AML-193 (cell line): ENCODE measurements at regions not wholly inside any gene's neighbourhood (a gene's known extent, or its start where the extent isn't known, plus 50 kb on each side); places are given as distances from the start of the nearest gene placed in this dataset.
"Not testable (repeated sequence)": the region's sequence is repeated elsewhere in the genome, so short reads cannot be mapped to it uniquely, and the experiment has no call there.

Source experiments
- DNase-seq, 2 experiments: peaks; one replicate each; lab custom pipeline; 2025; lab: John Stamatoyannopoulos, UW

DNA sequence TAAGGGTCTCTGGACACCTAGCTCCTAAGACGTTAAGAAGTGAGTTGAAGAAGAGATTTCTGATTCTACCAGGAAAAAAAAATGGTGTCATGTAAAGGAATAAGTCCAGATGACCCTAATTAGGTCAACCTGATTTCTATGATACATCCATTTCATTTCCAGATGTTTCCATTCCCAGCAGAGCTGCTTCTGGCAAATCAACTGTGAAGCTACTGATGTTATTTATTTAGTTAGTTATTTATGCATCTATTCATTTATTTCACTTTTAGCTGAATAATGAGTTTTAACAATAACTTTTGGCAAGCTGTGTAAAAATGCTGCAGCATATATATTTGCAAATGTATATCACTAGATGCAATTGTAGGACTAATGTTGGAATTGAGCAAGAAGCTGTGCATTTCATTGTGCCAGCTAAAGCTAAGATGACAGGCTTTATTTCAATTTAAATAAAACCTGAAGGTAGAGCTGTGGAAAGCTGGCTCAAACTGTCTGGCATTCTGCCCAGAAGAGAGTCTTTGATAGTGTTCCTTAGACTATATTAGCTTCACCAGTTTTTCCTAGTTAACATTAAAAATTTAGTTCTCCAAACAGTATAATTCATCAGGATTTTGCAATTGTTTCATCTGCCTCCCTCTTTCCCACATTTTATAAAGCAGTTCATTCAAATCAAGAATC, 1164.4 kb upstream of the ADGRL4 start:
- DNase-seq = no peak

DNA sequence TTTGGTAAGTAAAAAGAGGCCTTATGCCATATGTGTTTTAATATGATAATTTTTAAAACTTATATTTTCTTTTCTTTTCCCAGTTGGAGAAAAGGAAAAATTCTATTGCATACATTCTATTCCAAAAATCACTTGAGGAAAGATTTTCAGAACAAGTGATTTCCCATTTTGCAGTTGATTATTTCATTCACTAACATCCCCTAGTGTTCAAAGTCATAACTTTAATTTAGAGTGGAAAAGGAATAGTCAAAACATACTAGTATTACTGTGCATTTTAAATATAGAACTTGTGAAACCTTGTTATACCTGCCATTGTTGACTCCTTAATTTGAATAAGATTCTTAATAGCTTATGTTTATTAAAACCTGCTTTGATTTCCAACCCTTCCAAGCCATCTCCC, 1157.6 kb upstream of the ADGRL4 start:
- no peak for DNase-seq

DNA sequence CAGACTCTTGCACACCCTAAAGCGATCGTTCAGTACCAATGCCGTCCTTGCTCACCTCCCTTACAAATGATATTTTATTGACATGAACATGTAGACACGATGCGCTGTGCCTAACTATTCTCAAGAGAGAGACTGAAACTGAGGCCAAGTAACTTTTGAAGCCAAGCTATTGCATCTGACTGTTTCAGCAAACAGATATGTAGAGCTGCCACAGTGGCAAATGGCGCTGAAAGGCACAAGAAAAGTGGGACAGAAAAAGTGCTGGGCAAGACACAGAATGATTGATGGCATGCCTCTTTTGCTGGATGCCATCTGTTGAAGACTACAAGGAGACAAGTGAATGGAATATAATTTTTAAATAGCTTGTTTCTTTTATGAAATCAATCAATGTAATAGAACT, 1157.2 kb upstream of the ADGRL4 start:
- DNase-seq = no peak

DNA sequence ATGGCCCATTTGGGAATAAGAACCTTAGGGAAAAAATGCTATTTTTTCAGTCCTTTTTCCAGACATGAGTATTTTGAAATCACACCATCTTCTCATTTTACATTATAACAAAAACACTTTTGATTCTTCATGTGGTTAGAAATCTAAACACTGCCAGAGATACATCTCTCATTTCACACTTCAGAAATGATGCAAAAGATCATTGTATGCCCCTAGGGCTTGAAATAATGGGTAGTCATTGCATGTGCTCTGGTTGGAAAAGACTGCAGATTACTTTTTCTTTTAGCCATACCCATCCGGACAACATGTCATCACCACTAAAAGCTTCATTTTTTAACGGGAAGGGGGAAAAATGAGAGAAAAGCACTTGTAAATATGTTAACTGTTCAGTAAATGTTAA, 1152.2 kb upstream of the ADGRL4 start:
- DNase-seq = no peak

DNA sequence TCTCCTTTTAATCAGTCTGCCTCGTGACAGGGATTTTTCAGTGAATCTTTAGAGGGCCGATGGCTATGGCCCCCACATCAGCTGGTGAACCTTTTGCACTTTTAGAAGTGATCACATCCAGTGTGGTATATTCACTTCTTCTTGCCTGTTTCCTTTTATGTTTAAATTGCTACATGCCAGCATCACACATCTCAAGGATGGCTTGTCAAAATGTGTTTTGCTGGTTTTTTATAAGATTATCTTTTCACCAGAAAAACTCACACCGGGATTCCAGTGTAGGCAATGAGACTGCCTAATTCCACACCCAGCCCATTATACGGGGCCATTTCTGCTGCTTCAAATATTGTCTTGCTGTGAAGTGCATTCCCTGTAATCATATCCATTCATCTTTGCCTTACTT, 1151.7 kb upstream of the ADGRL4 start:
- DNase-seq = no peak

DNA sequence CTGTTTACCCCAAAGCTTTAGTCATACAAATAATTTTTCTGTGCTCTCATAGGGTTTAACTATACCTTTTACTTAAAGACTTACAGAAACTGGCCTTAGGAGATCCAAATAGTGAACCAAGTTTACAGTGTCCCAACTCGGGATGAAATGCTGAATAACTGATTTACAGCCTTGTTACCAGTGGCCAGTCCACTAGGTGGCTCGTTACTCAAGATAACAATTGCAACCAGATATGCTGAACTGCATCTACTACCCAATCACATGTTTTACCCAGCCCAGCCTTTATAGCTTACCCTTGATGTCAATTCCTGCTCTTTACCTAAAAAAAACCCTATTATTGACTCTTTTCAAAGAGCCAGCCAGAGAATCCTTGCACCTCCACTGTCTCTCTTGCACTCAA, 1148.8 kb upstream of the ADGRL4 start:
- DNase-seq = no peak

DNA sequence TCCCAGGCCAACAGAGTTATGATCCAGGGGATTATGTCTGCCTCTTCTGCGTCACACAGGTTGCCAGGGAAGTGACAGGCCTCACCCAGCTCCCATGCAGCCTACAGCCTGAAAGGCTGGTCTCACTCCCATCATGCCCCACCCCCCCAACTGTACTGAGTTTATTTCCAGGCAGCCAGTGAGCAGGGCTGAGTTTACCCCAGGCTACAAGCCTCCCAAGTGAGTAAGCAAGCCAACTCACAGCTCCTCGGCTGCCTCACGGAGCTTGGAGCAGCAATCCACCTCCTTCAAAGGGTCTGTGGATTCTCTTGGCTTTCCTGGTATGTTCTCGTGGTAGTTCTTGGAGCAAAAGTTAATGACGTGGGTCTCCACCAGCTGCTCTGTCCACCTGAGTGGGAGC, 1147.6 kb upstream of the ADGRL4 start:
- no peak for DNase-seq

DNA sequence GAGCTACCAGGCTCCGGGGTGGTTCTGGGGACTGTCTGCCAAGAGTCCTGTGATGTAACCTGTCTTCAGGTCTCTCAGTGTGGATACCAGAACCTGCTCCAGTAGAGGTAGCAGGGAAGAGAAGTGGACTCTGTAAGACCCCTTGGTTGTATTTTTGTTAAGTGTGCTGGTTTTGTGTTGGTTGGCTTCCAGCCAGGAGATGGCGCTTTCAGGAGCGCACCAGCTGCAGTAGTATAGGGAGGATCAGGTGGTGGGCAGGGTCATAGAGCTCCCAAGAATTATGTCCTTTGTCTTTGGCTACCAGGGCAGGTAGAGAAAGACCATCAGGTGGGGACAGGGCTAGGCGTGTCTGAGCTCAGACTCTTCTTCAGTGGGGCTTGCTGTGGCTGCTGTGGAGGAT, 1147.2 kb upstream of the ADGRL4 start:
- DNase-seq = no peak

DNA sequence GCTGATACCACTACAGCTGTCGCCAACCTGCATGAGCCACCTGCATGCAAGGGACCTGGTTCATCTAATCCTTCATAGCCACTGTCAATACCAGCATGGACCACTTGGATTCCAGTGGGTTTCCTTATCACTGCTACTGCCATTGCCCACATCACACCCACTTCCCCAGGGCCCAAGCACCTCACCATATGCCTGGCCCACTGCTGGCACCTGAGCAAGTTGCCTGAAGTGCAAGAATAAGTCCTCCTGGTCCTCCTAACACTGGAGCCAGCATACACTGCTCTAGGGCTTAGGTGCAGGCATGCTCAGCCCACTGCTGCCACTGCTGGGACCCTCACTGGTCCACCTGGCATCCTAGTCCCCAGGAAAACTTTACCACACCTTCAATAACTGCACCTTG, 1136.8 kb upstream of the ADGRL4 start:
- no peak for DNase-seq

DNA sequence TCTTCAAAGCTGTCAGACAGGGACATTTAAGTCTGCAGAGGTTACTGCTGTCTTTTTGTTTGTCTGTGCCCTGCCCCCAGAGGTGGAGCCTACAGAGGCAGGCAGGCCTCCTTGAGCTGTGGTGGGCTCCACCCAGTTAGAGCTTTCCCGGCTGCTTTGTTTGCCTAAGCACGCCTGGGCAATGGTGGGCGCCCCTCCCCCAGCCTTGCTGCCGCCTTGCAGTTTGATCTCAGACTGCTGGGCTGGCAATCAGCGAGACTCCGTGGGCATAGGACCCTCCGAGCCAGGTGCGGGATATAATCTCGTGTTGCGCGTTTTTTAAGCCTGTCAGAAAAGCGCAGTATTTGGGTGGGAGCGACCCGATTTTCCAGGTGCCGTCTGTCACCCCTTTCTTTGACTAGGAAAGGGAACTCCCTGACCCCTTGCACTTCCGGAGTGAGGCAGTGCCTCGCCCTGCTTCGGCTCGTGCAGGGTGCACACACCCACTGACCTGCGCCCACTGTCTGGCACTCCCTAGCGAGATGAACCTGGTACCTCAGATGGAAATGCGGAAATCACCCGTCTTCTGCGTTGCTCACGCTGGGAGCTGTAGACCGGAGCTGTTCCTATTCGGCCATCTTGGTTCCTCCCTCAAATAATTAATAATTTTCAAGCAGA, 1131.5 kb upstream of the ADGRL4 start:
- DNase-seq = not testable (repeated sequence)

DNA sequence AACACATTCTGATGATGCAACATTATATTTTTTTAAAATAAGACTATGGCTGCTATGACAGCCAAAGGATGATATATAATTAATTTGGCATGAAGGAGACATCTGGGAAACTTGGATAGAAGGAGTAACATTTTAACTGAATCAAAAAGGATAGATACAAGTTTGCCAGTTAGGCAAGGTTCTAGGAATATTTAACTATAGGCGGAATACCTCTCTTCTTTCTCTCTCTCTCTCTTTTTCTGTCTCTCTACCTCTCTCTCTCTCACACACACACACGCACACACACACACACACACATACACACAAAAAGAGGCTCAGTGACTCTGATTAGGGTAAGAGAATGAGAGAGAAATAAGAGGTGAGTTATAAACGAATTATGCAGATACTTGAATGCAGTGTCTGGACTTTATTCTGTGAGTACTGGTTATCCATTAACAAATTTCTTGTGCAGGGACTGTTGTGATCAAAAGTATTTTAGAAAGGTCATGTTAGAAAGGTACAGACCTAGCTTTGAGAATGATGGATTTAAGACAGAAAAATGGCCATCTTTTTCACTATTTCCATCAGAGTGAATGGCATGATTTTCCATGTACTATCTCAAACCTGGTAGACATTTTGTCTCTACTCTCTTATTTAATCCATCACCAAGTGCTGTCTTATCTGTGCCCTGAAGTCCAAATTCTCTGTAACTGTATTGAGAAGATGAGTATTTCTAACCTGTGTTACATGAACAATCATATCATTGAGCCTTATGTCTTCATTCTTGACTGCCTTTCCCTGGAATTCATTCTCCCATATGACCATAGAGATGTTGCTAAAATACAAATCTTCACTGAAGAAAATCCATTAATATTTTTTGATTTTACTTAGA, 1106.9 kb upstream of the ADGRL4 start:
- no peak for DNase-seq

DNA sequence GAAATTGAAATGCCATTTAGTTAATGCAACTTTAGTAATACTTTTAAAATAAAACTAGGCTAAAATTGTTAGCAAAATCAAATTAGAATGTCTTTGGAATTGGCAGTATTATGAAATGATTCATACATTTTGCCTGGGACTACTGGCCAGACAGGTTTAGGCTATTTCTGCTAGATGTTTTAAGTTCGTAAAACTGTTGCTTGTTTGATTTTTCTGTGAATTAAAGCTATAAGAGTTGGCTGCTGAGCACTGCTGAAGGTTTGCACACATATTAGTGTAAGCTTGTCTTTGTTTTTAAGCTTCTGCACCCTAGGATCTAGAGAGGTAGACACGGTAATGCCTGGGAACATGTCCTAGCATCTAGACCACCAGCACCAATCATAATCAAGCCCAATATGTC, 1094.6 kb upstream of the ADGRL4 start:
- no peak for DNase-seq

DNA sequence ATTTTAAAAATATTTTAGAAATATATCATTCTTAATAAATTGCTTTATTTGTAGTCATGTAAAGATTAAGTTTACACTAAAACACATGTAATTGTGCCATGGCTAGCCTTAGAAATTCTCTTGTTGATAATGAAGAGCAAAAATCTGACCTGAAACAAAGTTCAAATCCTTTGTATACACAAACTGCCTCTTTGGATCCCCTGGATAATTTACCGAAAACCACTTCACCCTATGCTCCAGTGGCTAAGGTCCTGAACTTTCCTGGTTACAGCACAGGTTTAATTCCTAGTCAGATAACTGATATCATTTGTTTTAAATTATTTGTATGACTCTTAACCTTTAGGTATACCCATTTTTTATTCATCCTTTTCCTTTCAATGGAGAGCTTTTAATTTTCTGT, 1093.2 kb upstream of the ADGRL4 start:
- no peak for DNase-seq

DNA sequence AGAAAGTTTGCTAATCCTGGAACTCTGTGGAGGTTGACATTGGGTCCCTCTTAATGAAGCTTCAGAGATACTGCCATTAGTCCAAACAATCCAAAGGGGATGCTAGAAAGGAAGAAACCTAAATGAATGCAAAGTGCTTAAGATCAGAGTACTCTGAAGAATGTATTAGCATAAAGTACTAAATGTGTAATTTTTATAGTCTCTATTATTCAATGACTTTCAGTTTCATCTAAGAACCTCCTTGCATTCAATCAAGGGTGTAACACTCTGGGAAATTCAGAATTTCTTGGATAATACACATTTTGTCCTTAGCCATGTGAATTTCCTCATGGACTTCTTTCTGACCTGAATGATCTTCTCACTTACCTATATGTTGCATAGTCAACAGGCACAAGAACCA, 1078.5 kb upstream of the ADGRL4 start:
- DNase-seq = no peak

DNA sequence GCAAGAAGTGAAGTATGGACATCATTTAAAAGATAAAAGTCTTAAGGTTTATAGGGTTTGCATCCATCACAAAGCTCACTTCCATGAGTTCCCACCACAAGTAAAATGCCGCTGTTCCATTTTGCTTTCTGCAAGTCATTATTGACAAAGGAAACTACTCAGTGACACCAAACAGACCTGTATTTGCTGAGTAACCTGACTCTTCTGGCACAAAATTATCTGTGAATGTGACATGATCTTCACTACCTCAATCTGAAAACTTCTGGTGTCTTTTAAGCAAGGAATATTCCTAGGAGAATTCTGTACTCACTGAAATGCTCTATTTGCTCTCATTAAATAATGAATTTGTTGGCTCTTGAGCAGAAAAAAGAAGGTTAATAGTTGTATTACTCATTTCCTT, 1077.4 kb upstream of the ADGRL4 start:
- no peak for DNase-seq

DNA sequence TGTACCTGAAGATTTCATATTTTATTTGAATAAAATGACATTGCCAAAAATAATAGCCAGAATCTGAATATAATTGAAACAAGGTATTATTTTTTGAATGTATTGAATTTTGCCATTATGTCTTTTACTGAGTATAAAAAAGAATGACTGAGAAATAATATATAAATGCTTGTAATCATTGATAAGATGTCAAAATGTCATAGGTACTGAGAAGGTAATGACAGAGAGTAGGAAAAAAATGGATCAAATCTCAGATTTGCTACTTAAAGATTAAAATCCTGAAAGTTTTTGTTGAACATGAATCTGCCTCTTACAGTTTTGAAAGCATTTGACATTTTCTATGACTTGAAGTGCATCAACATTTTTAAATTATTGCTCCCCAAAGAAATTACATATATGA, 1069.9 kb upstream of the ADGRL4 start:
- no peak for DNase-seq

DNA sequence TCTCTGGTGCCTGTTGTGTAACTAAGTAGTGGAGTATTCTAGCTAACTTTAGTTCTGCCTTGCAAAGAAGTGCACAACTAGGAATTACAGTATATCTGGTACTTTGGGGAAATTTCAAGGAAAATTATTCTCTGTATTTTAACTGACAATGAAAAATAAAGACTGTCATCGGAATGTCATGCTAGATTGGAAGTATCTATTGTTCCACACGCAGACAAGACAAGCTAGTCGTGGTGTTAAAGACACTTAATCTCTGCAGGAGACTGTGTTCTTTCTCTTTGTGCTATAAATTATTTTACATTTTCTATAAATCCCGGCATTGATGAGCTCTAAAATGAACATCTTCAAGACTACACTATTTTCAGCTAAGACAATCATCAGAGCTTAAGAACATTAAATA, 1068.8 kb upstream of the ADGRL4 start:
- no peak for DNase-seq

DNA sequence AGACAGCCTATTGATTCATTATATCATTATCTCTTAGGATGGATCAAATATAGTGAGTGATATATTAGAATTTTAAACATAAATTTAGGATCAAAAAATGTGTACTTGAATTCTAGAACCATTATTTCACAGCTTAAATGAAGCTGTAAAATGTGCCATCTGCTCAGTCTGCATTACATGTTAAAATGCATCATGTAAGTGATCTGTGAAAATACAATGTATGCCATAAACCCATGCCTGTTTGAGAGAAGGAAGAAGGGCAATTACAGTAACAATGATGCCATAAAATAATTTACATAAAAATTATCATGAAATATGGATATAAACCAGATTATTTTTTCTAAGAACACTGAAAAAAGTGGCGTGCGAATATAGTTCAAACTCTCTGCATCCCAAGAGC, 1066.0 kb upstream of the ADGRL4 start:
- DNase-seq = no peak

DNA sequence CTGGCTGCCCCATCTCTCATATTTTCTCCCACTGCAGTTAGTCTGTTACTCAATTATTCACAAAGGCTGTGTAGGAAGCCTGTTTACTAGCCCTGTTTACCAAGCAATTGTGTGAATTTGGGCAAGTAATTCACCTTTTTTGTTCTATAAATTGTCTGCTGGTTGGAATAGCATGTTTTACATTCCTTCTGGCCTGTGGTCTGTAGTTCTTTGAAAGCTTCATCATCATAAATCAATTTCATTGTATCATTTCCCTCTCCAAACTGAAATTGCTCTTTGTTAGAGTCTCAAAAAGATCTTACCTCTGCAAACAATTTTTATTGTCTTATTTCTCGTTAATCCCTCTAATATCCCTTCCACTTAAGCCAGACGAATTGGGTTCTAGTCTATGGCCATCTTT, 1059.5 kb upstream of the ADGRL4 start:
- no peak for DNase-seq

DNA sequence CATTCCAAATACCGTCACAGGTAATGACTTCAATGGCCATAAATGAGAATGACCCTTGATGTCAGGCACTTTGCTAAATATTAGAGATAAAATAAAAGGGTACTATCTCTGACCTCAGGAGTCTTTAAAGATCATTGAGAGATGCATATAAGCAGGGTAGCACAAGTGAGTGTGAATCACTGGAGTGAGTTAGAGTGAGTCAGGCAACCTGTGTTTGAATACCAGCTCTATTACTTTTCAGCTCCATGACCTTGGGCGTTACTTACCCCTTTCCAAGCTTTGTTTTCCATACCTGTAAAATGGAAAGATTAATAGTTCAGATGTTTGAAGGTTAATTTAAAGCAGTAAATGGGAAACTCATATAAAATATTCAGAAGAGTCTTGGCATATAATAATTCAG, 1058.0 kb upstream of the ADGRL4 start:
- no peak for DNase-seq

DNA sequence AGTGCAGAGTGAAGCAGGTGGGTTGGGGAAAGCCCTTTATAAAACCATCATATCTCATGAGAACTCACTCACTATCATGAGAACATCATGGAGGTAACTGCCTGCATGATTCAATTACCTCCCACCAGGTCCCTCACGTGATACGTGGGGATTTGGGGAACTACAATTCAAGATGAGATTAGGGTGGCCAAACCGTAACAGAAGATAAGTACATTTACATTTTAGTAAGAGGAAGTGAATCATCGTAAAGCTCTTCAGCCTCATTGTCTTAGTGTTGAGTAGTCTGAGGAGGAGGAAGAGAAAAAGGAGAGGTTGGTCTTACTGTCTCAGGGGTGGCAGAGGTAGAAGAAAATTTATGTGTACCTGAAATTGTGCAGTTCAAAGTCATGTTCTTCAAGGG, 1053.4 kb upstream of the ADGRL4 start:
- DNase-seq = no peak

DNA sequence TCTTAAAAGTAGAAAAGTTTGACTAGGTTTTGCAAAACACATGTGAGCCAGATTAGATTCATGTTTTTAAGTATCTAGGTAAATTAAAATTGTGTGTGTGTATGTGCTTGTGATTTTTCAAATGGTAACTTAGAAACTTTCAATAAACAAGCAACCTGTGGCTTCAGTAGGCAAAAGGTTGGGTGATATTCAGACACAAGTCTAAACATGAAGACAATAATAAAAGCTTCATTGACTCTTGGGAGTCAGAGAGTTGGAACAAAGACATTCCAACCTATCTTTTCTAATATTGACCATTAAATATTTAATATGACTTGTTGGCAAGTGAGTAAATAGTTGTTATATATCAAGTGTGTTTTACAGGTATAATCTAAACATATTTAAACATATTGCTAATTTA, 1049.6 kb upstream of the ADGRL4 start:
- no peak for DNase-seq

DNA sequence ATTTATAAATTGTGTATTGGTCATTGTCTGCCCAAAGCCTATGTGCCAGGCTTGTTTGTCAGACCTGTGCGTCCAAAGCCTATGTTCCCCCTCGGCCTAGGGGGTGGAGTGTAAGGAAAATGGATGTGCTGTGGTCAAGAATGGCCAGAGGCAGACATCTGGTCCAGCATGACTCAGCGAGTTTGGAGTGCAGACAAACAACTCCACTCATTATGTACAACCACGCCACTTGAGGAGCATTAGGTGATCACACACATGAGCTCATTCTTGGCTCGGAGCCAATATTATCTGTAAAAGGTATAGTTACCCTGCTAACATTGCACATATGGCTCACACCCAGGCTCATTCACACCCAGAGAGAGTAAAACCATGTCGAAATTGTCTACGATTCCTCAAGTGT, 1047.6 kb upstream of the ADGRL4 start:
- no peak for DNase-seq
